GM18907 (cell line): ENCODE measurements at regions not wholly inside any gene's neighbourhood (a gene's known extent, or its start where the extent isn't known, plus 50 kb on each side); places are given as distances from the start of the nearest gene placed in this dataset.
"Not testable (repeated sequence)": the region's sequence is repeated elsewhere in the genome, so short reads cannot be mapped to it uniquely, and the experiment has no call there.

Experiments used
- ATAC-seq: cut with Tn5 transposase; IDR thresholded peaks from one replicate; pipeline ENCODE4 v1.9.1; 2021; ENCODE audit warnings: mild to moderate bottlenecking, moderate library complexity; ENCODE audit not compliant: unreplicated experiment

GRCh38 chr9:78383130-78383529 is 86.2 kb downstream of the PSAT1 start:
- ATAC-seq = no peak

GRCh38 chr9:78386348-78386747 is 89.4 kb downstream of the PSAT1 start:
- no peak for ATAC-seq

GRCh38 chr9:78386773-78387172 is 89.8 kb downstream of the PSAT1 start:
- no peak for ATAC-seq

GRCh38 chr9:78393340-78393739 is 96.4 kb downstream of the PSAT1 start:
- no peak for ATAC-seq

GRCh38 chr9:78393932-78394331 is 97.0 kb downstream of the PSAT1 start:
- no peak for ATAC-seq

- ATAC-seq = no peak
Observed at GRCh38 chr9:78396087-78396486, 99.2 kb downstream of the PSAT1 start.

- ATAC-seq = no peak
Observed at GRCh38 chr9:78397045-78397444, 100.1 kb downstream of the PSAT1 start.

GRCh38 chr9:78397454-78397853 is 100.5 kb downstream of the PSAT1 start:
- no peak for ATAC-seq

GRCh38 chr9:78399153-78399552 is 102.2 kb downstream of the PSAT1 start:
- ATAC-seq = no peak

GRCh38 chr9:78400496-78400895 is 103.6 kb downstream of the PSAT1 start:
- ATAC-seq = no peak

- ATAC-seq = no peak
Observed at GRCh38 chr9:78405461-78405860, 108.5 kb downstream of the PSAT1 start.

- no peak for ATAC-seq
Observed at GRCh38 chr9:78406146-78406545, 109.2 kb downstream of the PSAT1 start.

GRCh38 chr9:78406933-78407332 is 110.0 kb downstream of the PSAT1 start:
- no peak for ATAC-seq

GRCh38 chr9:78407636-78408312 is 110.8 kb downstream of the PSAT1 start:
- no peak for ATAC-seq

GRCh38 chr9:78408388-78408787 is 111.5 kb downstream of the PSAT1 start:
- ATAC-seq = no peak

- not testable (repeated sequence) for ATAC-seq
Observed at GRCh38 chr9:78409928-78410510, 113.1 kb downstream of the PSAT1 start.

GRCh38 chr9:78422309-78422708 is 125.4 kb downstream of the PSAT1 start:
- ATAC-seq = no peak

- no peak for ATAC-seq
Observed at GRCh38 chr9:78424299-78424698, 127.4 kb downstream of the PSAT1 start.

GRCh38 chr9:78428640-78429039 is 131.7 kb downstream of the PSAT1 start:
- no peak for ATAC-seq

GRCh38 chr9:78430387-78430786 is 133.5 kb downstream of the PSAT1 start:
- ATAC-seq = no peak

- not testable (repeated sequence) for ATAC-seq
Observed at GRCh38 chr9:78431039-78431438, 134.1 kb downstream of the PSAT1 start.

- no peak for ATAC-seq
Observed at GRCh38 chr9:78436873-78437272, 139.9 kb downstream of the PSAT1 start.

GRCh38 chr9:78437296-78437695 is 140.4 kb downstream of the PSAT1 start:
- ATAC-seq = no peak
